ENCODE measurements at regions not wholly inside any gene's neighbourhood (a gene's known extent, or its start where the extent isn't known, plus 50 kb on each side); places are given as distances from the start of the nearest gene placed in this dataset.

DNA sequence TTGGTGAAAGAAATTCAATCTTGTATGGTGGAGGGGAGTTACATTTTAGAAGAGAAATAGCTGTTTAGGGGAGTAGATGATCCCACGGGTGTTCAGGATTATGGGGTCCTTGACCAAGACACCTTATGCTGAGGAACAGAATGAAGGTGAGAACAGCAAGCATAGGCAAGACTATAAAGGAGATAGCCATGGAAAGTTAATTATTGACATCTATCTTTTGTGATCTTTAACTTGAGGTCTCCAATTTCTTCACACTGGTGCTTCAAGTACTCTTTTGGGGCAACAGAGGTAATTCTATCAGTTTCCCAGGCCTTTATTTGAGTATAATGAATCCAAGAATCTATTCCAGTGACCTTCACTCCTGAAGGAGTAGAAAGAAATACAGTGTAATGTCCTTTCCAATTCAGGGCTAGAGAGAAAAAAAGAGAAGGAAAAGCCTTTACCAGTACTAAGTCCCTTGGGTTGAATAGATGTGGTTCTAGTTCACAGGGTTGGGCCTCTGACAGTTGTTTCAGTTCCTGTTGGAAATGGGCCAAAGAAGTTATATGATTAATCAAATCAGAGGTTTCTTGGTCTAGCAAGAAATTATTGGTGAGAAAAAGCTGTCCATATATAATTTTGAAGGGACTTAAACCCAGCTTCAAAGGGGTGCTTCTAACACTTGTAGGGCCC lies 2104.1 kb upstream of the ACO1 start:
- TF ChIP-seq, protein P1, sequence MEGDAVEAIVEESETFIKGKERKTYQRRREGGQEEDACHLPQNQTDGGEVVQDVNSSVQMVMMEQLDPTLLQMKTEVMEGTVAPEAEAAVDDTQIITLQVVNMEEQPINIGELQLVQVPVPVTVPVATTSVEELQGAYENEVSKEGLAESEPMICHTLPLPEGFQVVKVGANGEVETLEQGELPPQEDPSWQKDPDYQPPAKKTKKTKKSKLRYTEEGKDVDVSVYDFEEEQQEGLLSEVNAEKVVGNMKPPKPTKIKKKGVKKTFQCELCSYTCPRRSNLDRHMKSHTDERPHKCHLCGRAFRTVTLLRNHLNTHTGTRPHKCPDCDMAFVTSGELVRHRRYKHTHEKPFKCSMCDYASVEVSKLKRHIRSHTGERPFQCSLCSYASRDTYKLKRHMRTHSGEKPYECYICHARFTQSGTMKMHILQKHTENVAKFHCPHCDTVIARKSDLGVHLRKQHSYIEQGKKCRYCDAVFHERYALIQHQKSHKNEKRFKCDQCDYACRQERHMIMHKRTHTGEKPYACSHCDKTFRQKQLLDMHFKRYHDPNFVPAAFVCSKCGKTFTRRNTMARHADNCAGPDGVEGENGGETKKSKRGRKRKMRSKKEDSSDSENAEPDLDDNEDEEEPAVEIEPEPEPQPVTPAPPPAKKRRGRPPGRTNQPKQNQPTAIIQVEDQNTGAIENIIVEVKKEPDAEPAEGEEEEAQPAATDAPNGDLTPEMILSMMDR (optimal IDR thresholded peaks at IDR 0.05 in 1 of 3, IDR thresholded peaks at IDR 0.05 in 1 of 3, conservative IDR thresholded peaks at IDR 0.05 in 1 of 3; ENCODE audit: extremely low read depth in 1 of 3, insufficient read depth in 2 of 3, low read length in 3 of 3) = no peak
- no peak for TF ChIP-seq EZH2 (IDR thresholded peaks at IDR 0.05; ENCODE audit: low read length)

Measured in keratinocyte (primary cell).